Astrocyte of the cerebellum (primary cell): ENCODE measurements at regions not wholly inside any gene's neighbourhood (a gene's known extent, or its start where the extent isn't known, plus 50 kb on each side); places are given as distances from the start of the nearest gene placed in this dataset.

Source experiments
- DNase-seq: peaks from one replicate; pipeline ENCODE4 v3.0.0-alpha.2; 2011; ENCODE audit warnings: low read depth
- H3K4me3 ChIP-seq: 2 replicates; pipeline ENCODE4 v1.5.1; 2011; ENCODE audit warnings: mild to moderate bottlenecking, low read depth, low read length, moderate library complexity
- in situ Hi-C: cut with HindIII; loops from 2 replicates; pipeline ENCODE4 v1.10.0; 2017; ENCODE audit warnings: low sequenced_read_pairs
- TF ChIP-seq, protein P1 (sequence below): IDR thresholded peaks from 2 replicates; pipeline ENCODE4 v1.5.1; 2012; ENCODE audit warnings: low read length, low read depth, moderate library complexity, mild to moderate bottlenecking; ENCODE audit errors: missing control alignments

GRCh38 chr16:6880263-6880662 is 452.4 kb upstream of the RBFOX1 start:
- no peak overlapping the region for H3K4me3 ChIP-seq
- in situ Hi-C loops = no loop called here
- TF ChIP-seq, protein P1, sequence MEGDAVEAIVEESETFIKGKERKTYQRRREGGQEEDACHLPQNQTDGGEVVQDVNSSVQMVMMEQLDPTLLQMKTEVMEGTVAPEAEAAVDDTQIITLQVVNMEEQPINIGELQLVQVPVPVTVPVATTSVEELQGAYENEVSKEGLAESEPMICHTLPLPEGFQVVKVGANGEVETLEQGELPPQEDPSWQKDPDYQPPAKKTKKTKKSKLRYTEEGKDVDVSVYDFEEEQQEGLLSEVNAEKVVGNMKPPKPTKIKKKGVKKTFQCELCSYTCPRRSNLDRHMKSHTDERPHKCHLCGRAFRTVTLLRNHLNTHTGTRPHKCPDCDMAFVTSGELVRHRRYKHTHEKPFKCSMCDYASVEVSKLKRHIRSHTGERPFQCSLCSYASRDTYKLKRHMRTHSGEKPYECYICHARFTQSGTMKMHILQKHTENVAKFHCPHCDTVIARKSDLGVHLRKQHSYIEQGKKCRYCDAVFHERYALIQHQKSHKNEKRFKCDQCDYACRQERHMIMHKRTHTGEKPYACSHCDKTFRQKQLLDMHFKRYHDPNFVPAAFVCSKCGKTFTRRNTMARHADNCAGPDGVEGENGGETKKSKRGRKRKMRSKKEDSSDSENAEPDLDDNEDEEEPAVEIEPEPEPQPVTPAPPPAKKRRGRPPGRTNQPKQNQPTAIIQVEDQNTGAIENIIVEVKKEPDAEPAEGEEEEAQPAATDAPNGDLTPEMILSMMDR = no peak
- no peak for DNase-seq

GRCh38 chr16:6864671-6865070 is 468.0 kb upstream of the RBFOX1 start:
- in situ Hi-C loops = no loop called here
- no peak overlapping the region for H3K4me3 ChIP-seq
- TF ChIP-seq, protein P1 = no peak
- no peak for DNase-seq

DNA sequence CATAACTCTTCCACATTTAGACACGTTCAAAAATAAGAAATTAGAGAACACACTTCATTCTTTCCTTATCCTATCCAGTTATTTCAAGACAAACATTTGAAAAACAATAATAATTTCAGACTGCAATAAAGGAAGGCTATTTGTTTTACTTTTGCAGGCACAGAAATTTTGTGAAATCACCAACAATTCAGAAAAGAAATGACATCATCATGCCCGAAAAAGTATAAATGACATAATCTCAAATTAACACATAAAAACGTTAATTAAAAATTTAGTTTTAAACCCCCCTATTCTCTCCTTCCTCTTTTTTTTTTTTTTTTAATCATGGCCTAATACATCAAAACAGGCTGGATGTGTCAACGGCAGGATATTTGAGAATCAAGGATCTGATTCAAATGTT is 468.4 kb upstream of the RBFOX1 start:
- in situ Hi-C loops = no loop called here
- TF ChIP-seq, protein P1 = no peak
- DNase-seq = no peak
- no peak overlapping the region for H3K4me3 ChIP-seq

DNA sequence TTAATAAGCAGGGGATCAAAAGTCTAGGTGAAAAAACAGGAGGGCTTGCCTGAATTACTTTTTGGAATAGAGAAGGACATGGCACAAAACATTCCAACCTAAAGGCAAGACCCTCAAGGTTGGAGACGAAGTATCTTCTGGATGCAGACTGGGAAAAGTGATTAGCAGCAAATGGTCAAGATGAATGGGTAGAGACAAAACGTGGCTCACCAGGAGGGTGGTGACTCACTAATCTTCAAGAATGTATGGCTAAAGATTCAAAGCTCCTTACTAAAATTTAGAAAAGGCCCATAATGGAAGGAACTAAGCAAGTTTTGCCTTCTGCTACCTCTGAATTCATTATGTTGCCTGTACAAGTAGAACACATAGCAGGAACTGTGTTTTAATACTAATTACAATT is 469.5 kb upstream of the RBFOX1 start:
- no peak for DNase-seq
- H3K4me3 ChIP-seq = no peak overlapping the region
- in situ Hi-C loops = no loop called here
- TF ChIP-seq, protein P1 = no peak

DNA sequence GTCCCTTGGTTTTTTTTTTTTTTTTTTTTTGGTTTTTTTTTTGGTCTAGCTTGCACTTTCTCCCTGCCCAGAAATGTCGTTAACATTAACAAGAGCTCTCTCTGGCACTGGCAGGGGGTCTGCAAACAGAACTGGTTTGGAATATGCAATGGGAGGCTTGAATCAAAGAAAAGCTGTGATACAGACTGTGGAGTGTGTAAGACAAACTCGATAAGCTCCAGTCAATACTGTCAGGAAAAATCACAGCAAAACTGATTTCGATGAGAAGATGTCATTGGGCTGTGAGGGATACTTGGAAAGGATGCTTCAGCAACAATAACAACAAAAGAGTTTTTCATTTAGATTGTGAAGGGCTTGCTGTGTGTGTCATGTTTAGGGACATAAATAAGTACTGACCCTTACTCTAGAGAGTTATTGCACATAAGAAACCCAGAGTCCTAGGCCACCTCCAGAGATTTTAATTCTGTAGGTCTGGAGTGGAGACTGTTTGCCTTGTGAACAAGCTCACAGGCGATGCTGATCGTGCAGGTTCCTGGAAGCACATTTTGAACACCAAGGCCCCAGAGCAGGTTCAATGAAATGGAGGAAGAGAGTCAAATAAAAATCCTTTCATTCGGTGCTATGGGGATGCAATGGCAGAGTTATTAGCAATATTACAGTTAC is 470.7 kb upstream of the RBFOX1 start:
- in situ Hi-C loops = no loop called here
- TF ChIP-seq, protein P1 = no peak
- DNase-seq = no peak
- H3K4me3 ChIP-seq = no peak overlapping the region

GRCh38 chr16:6861135-6861814 is 471.4 kb upstream of the RBFOX1 start:
- no peak for DNase-seq
- H3K4me3 ChIP-seq = no peak overlapping the region
- in situ Hi-C loops = no loop called here
- TF ChIP-seq, protein P1 = no peak
